T-helper 2 cell treated with Interferon-gamma antibody and Interleukin-4, amounts not matched to agents 100 ng/mL and 5 ng/mL, for 36 hours (primary cell): ENCODE measurements at regions not wholly inside any gene's neighbourhood (a gene's known extent, or its start where the extent isn't known, plus 50 kb on each side); places are given as distances from the start of the nearest gene placed in this dataset.
"Not testable (repeated sequence)": the region's sequence is repeated elsewhere in the genome, so short reads cannot be mapped to it uniquely, and the experiment has no call there.

Experiments
- intact Hi-C: fragments of 100-400 bp; cut with micrococcal nuclease; formaldehyde crosslinking; loops from one replicate; pipeline ENCODE4 v1.15.1; 2023

GRCh38 chr16:48057048-48057447 lies 98.7 kb downstream of the ABCC12 start:
- intact Hi-C loops, result no loop called here

- intact Hi-C loops, result loop anchor here (1.0 kb wide), 1 partner anchor 913 kb away; no protein-coding TSS in a partner anchor
Observed at GRCh38 chr16:48054881-48055601, 100.8 kb downstream of the ABCC12 start.

GRCh38 chr16:48053418-48053745 lies 102.4 kb downstream of the ABCC12 start:
- intact Hi-C loops, result no loop called here

GRCh38 chr16:48052731-48053417 lies 102.9 kb downstream of the ABCC12 start:
- intact Hi-C loops, result no loop called here

GRCh38 chr16:48050871-48051270 lies 104.9 kb downstream of the ABCC12 start:
- intact Hi-C loops, result no loop called here

GRCh38 chr16:48049847-48050246 lies 105.9 kb downstream of the ABCC12 start:
- intact Hi-C loops, result no loop called here

GRCh38 chr16:48047720-48048119 lies 108.1 kb downstream of the ABCC12 start:
- intact Hi-C loops, result no loop called here

- intact Hi-C loops, result no loop called here
Observed at GRCh38 chr16:48047241-48047640, 108.6 kb downstream of the ABCC12 start.

GRCh38 chr16:48044117-48044516 lies 111.7 kb downstream of the ABCC12 start:
- intact Hi-C loops, result no loop called here

- intact Hi-C loops, result no loop called here
Observed at GRCh38 chr16:48041981-48042421, 113.8 kb downstream of the ABCC12 start.

GRCh38 chr16:48035142-48035541 lies 120.7 kb downstream of the ABCC12 start:
- intact Hi-C loops, result no loop called here

GRCh38 chr16:48030926-48031325 lies 124.9 kb downstream of the ABCC12 start:
- intact Hi-C loops, result no loop called here

- intact Hi-C loops, result no loop called here
Observed at GRCh38 chr16:48029768-48030167, 126.0 kb downstream of the ABCC12 start.

- intact Hi-C loops, result no loop called here
Observed at GRCh38 chr16:48025359-48025758, 130.4 kb downstream of the ABCC12 start.

GRCh38 chr16:48024042-48024441 lies 131.8 kb downstream of the ABCC12 start:
- intact Hi-C loops, result no loop called here

GRCh38 chr16:48022496-48022895 lies 133.3 kb downstream of the ABCC12 start:
- intact Hi-C loops, result no loop called here

GRCh38 chr16:48020617-48021016 lies 135.2 kb downstream of the ABCC12 start:
- intact Hi-C loops, result not testable (repeated sequence)

GRCh38 chr16:48014349-48015135 lies 141.3 kb downstream of the ABCC12 start:
- intact Hi-C loops, result no loop called here

GRCh38 chr16:48013491-48013901 lies 142.3 kb downstream of the ABCC12 start:
- intact Hi-C loops, result no loop called here

GRCh38 chr16:48011878-48012658 lies 143.7 kb downstream of the ABCC12 start:
- intact Hi-C loops, result no loop called here

- intact Hi-C loops, result no loop called here
Observed at GRCh38 chr16:48011466-48011865, 144.3 kb downstream of the ABCC12 start.
